ENCODE measurements at regions not wholly inside any gene's neighbourhood (a gene's known extent, or its start where the extent isn't known, plus 50 kb on each side); places are given as distances from the start of the nearest gene placed in this dataset.
A peak's percentile ranks its signal among the peaks of the same experiment; 100 is the strongest.
"Not testable (repeated sequence)": the region's sequence is repeated elsewhere in the genome, so short reads cannot be mapped to it uniquely, and the experiment has no call there.

DNA sequence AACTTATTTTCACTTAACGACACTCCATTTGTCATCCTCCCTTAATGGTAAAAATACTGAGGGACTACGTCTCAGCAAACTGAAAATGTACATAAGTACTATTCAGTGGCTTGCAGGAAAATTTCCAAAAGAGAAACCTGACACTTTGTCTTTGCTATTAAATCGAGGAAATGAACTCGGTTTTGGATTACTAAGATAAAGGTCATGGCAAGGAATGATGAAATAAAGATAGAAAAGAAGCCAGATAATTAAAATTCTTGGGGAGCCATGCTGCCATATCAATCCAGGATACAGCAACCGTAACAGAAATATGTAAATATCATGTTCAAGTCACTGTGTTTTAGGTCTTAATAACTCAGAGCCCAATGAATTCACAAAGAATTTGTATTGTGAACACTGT is 647.8 kb downstream of the CDH9 start:
- H3K4me3 ChIP-seq (ENCODE audit: low read depth, low read length), result no peak overlapping the region
- no peak for DNase-seq (ENCODE audit: low read depth)
- TF ChIP-seq, protein P1, sequence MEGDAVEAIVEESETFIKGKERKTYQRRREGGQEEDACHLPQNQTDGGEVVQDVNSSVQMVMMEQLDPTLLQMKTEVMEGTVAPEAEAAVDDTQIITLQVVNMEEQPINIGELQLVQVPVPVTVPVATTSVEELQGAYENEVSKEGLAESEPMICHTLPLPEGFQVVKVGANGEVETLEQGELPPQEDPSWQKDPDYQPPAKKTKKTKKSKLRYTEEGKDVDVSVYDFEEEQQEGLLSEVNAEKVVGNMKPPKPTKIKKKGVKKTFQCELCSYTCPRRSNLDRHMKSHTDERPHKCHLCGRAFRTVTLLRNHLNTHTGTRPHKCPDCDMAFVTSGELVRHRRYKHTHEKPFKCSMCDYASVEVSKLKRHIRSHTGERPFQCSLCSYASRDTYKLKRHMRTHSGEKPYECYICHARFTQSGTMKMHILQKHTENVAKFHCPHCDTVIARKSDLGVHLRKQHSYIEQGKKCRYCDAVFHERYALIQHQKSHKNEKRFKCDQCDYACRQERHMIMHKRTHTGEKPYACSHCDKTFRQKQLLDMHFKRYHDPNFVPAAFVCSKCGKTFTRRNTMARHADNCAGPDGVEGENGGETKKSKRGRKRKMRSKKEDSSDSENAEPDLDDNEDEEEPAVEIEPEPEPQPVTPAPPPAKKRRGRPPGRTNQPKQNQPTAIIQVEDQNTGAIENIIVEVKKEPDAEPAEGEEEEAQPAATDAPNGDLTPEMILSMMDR (conservative IDR thresholded peaks at IDR 0.05; ENCODE audit: low read depth, low read length), result no peak

DNA sequence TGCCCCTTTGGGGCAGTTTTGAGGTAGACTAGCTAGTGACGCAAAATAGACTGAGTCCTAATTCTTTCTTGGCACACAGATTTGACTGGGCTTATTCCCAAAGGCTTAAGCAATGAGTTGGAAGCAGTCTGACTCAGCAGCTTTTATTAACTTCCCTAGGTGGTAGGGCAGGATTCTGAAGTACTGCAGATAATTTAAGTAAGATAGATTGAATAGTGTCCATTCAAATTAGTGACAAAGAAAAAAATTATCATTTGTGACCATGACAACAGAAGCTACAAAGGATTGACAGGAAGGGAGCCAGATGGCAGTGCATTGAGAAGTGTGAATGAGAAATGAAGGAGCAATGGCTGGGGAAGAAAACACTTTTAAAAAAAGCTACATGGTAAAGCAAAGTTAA is 649.4 kb downstream of the CDH9 start:
- TF ChIP-seq, protein P1 (conservative IDR thresholded peaks at IDR 0.05; ENCODE audit: low read depth, low read length), result no peak
- DNase-seq (ENCODE audit: low read depth), result no peak
- H3K4me3 ChIP-seq (ENCODE audit: low read depth, low read length), result no peak overlapping the region

DNA sequence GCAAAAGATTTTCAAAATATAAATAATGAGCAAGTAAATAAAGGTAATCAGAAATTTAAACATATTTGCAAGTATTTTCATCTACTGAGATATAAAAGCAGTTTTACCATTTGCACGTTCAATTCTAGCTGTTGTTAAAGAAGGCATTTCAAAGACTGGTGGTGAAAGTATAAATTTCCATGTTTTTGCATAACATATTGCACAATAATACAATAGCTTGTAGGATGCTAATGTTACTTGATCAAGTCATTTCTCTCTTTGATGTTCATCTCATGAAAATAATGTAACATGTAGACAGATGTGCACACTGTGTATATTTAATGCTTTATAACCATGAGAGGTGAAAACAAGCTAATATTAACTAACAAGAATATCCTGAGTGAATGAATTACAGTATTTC is 651.9 kb downstream of the CDH9 start:
- DNase-seq (ENCODE audit: low read depth), result no peak
- TF ChIP-seq, protein P1 (conservative IDR thresholded peaks at IDR 0.05; ENCODE audit: low read depth, low read length), result no peak
- no peak overlapping the region for H3K4me3 ChIP-seq (ENCODE audit: low read depth, low read length)

DNA sequence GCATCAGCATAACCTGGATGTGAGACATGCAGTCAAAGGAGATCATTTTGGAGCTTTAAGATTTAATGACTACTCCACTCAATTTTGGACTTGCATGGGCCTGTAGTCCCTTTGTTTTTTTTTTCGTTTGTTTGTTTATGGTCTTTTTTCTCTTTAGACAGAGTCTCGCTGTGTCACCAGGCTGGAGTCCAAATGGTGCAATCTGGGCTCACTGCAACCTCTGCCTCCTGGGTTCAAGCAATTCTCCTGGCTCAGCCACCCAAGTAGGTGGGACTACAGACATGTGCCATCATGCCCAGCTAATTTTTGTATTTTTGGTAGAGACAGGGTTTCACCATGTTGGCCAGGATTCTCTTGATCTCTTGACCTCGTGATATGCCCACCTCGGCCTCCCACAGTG is 673.8 kb downstream of the CDH9 start:
- not testable (repeated sequence) for H3K4me3 ChIP-seq (ENCODE audit: low read depth, low read length); DNase-seq (ENCODE audit: low read depth)

DNA sequence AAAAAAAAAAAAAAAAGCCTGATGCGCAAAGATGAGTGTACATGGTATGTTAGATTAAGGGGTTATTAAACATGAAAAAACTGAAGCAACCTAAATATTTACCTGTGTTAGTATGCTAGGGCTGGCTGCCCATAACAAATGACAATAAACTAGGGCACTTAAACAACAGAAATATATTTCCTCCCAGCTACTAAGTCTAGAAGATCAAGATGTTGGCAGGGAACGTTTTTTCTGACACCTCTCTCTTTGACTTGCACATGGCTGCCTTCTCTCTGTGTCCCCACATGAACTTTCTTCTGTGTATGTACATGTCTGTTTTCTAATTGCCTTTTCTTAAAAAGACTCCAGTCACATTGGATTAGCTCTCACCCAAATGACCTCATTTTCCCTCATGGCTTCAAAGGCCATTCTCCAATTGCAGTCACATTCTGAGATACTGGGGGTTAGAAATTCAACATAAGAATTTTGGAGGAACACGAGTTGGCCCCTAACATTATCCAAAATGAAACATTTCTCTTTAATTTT is 694.5 kb downstream of the CDH9 start:
- no peak for DNase-seq (ENCODE audit: low read depth)
- H3K4me3 ChIP-seq (ENCODE audit: low read depth, low read length), result no peak overlapping the region
- TF ChIP-seq, protein P1 (conservative IDR thresholded peaks at IDR 0.05; ENCODE audit: low read depth, low read length), result no peak

DNA sequence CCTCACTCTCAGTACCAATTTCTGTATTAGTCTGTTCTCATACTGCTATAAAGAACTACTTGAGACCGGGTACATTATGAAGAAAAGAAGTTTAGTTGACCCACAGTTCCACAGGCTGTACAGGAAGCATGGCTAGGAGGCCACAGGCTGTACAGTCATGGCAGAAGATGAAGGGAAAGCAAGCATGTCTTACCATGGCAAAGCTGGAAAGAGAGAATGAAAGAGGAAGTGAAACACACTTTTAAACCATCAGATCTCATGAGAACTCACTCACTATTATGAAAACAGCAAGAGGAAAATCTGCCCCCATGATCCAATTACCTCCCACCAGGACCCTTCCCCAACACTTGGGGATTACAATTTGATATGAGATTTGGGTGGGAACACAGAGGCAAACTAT is 698.8 kb downstream of the CDH9 start:
- TF ChIP-seq, protein P1 (conservative IDR thresholded peaks at IDR 0.05; ENCODE audit: low read depth, low read length), result no peak
- DNase-seq (ENCODE audit: low read depth), result no peak
- H3K4me3 ChIP-seq (ENCODE audit: low read depth, low read length), result no peak overlapping the region

DNA sequence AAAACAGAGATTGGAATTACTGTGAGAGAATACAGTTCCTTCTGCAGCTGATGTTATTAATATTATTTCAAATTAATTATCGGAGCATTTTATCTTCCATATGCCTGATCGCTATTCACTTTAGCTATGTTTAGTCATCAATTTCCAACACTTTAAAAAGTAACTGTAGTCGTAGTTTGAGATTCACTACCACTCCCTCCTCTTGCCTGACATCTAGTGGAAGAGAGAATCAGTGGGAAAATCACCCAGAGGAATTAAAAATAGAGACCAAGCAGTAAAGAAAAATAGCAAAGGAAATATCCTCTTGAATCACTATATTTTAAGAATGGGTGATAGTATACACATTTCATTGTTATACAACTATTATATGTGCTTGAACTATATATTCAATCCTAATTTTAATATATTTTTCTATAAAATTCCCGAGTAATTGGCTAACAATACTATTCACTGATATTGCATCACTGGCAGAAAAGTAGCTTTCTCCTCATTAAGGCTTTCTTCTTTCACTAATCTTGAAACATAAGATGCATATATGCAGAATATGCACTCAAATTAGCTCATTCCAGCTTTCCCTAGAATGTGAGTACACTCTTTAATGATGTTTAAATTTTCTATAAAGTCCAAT is 708.7 kb downstream of the CDH9 start:
- no peak overlapping the region for H3K4me3 ChIP-seq (ENCODE audit: low read depth, low read length)
- DNase-seq (ENCODE audit: low read depth), result peak; percentile 4
- TF ChIP-seq, protein P1 (conservative IDR thresholded peaks at IDR 0.05; ENCODE audit: low read depth, low read length), result peak; percentile 28
